DMS79 (cell line): ENCODE measurements at regions not wholly inside any gene's neighbourhood (a gene's known extent, or its start where the extent isn't known, plus 50 kb on each side); places are given as distances from the start of the nearest gene placed in this dataset.
"Not testable (repeated sequence)": the region's sequence is repeated elsewhere in the genome, so short reads cannot be mapped to it uniquely, and the experiment has no call there.

Experiments
- DNase-seq: peaks from one replicate; lab custom pipeline; 2025; lab: John Stamatoyannopoulos, UW

- no peak for DNase-seq
Observed at GRCh38 chr13:50453188-50453587, 390.3 kb downstream of the DLEU7 start.

GRCh38 chr13:50456111-50456510 lies 387.4 kb downstream of the DLEU7 start:
- DNase-seq = no peak

- no peak for DNase-seq
Observed at GRCh38 chr13:50457415-50458393, 385.8 kb downstream of the DLEU7 start.

GRCh38 chr13:50459046-50459445 lies 384.4 kb downstream of the DLEU7 start:
- DNase-seq = no peak

GRCh38 chr13:50459658-50460057 lies 383.8 kb downstream of the DLEU7 start:
- no peak for DNase-seq

- DNase-seq = no peak
Observed at GRCh38 chr13:50460358-50460757, 383.1 kb downstream of the DLEU7 start.

GRCh38 chr13:50461189-50461588 lies 382.3 kb downstream of the DLEU7 start:
- DNase-seq = no peak

- no peak for DNase-seq
Observed at GRCh38 chr13:50463719-50464118, 379.8 kb downstream of the DLEU7 start.

GRCh38 chr13:50464349-50465251 lies 378.9 kb downstream of the DLEU7 start:
- DNase-seq = peak; percentile 11

GRCh38 chr13:50466456-50466855 lies 377.0 kb downstream of the DLEU7 start:
- no peak for DNase-seq

- peak; percentile 4 for DNase-seq
Observed at GRCh38 chr13:50467156-50468110, 376.1 kb downstream of the DLEU7 start.

GRCh38 chr13:50468849-50469669 lies 374.4 kb downstream of the DLEU7 start:
- DNase-seq = no peak

- DNase-seq = not testable (repeated sequence)
Observed at GRCh38 chr13:50473050-50473449, 370.4 kb downstream of the DLEU7 start.

GRCh38 chr13:50474088-50474662 lies 369.3 kb downstream of the DLEU7 start:
- DNase-seq = no peak

GRCh38 chr13:50476577-50477285 lies 366.8 kb downstream of the DLEU7 start:
- DNase-seq = no peak

- no peak for DNase-seq
Observed at GRCh38 chr13:50481936-50482335, 361.6 kb downstream of the DLEU7 start.

- no peak for DNase-seq
Observed at GRCh38 chr13:50483416-50483815, 360.1 kb downstream of the DLEU7 start.

- DNase-seq = no peak
Observed at GRCh38 chr13:50484472-50485113, 358.9 kb downstream of the DLEU7 start.
